Activated T-helper 2 cell treated with anti-CD3 and anti-CD28 coated beads, Interferon-gamma antibody, Interleukin-2, Interleukin-4, amounts not matched to agents 10 μg/mL and 5 μg/mL and 100 μg/mL, durations not matched to agents 14 hours and 24 hours and 36 hours (primary cell): ENCODE measurements at regions not wholly inside any gene's neighbourhood (a gene's known extent, or its start where the extent isn't known, plus 50 kb on each side); places are given as distances from the start of the nearest gene placed in this dataset.

Source experiments
- DNase-seq: peaks from one replicate; pipeline ENCODE4 v3.0.0; 2021; ENCODE audit warnings: low spot score
- H3K27ac Mint-ChIP-seq: one replicate; pipeline ENCODE4 v1.8.0; 2021; ENCODE audit warnings: mixed read lengths
- H3K27me3 Mint-ChIP-seq: one replicate; pipeline ENCODE4 v1.8.0; 2021; ENCODE audit warnings: low read depth, mixed read lengths
- H3K36me3 Mint-ChIP-seq: one replicate; pipeline ENCODE4 v1.8.0; 2021; ENCODE audit warnings: low read depth, mixed read lengths
- H3K4me1 Mint-ChIP-seq: one replicate; pipeline ENCODE4 v1.8.0; 2021; ENCODE audit warnings: low read depth, mixed read lengths
- H3K4me3 Mint-ChIP-seq: one replicate; pipeline ENCODE4 v1.8.0; 2021; ENCODE audit warnings: low read depth, mild to moderate bottlenecking, moderate library complexity, mixed read lengths
- H3K9me3 Mint-ChIP-seq: one replicate; pipeline ENCODE4 v1.8.0; 2021; ENCODE audit warnings: mixed read lengths
- intact Hi-C: fragments of 100-400 bp; cut with micrococcal nuclease; formaldehyde crosslinking; loops from one replicate; pipeline ENCODE4 v1.15.1; 2023

DNA sequence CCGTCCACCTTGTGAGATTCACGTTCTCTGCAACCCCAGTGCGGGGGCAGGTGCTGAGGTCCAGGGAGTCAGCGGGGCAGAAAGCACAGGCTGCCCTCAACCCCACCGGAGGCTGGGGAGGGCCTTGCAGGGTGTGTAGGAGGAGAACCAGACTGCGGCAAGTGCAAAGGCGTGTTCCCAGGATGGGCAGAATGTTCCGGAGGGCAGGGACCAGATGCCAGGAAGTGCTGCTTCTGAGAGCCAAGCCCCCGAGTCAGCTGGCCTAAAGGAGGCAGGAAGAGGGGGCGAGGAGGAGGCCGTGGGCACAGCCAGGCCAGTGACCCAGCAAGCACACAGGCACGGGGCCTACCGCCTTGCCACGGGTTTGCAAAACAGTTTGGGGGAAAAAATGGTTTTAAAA, 193.8 kb upstream of the AJAP1 start:
- Mint-ChIP-seq H3K36me3 (no peaks in the 10 kb centered on the region), H3K27me3 (no peaks in the 10 kb centered on the region), H3K4me3 (no peak overlapping the region), H3K4me1 (no peaks in the 10 kb centered on the region), H3K9me3 (no peaks in the 10 kb centered on the region), H3K27ac (no peak overlapping the region)
- no peak for DNase-seq
- intact Hi-C loops: no loop called here

DNA sequence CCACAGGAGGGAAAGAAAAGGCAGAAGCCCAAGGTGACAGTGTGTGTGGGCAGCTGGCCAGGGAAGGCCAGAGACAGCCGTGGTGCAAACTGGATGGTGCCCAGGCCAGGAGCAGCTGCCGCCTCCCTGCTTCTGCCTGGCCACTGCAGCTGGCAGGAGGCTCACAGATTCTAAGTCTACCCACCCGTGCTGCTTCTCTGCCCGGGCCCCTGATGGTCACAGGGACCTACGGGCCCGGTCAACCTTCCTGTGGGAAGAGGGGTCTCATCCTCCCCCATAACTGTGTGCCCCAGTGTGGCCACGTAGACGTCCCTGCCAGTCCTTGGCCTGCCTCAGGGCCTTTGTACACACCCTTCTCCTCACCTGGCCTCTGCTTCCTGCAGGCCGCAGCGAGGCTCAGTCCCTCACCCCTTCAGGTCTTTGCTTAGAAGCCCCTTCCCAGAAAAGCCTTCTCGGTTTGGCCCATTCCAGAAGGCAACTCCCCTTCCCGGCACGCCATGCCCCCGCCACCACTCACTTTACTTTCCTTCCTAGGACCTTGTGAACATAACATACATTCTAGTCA, 192.6 kb upstream of the AJAP1 start:
- intact Hi-C loops: no loop called here
- no peak for DNase-seq
- H3K36me3 Mint-ChIP-seq: no peaks in the 10 kb centered on the region
- H3K9me3 Mint-ChIP-seq: no peaks in the 10 kb centered on the region
- H3K4me1 Mint-ChIP-seq: no peaks in the 10 kb centered on the region
- no peak overlapping the region for H3K4me3 Mint-ChIP-seq
- no peak overlapping the region for H3K27ac Mint-ChIP-seq
- no peaks in the 10 kb centered on the region for H3K27me3 Mint-ChIP-seq

DNA sequence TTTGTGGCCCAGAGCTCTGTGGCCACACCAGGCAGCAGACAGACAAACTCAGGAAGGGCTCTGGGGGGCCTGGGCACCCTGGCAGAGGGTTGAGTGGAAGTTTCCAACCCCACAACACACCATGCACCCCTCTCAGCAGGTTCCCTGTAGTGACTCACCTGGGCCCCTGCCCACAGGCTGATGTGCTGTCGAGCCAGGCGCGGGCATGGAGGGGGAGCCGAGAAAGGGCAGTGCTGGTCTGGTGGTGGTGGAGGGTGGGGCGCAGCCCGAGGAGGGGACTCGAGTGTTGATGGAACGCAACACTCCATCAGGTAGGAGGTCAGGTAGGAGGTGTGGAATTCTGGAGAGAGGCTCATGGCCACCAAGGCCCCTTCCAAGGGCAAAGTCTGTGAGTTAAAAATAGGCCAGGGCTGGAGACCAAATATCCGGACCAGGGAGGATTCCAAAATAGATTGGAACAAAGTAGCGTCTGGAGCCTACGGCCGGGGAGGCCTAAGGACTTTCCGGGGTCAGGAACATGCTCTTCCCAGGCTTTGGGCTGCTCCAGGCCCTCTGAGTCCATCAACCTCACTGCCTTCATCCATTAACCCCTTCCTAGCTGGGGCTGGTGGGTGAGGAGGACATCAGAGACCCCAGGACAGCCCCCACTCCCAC, 191.5 kb upstream of the AJAP1 start:
- Mint-ChIP-seq H3K4me1 (no peaks in the 10 kb centered on the region), H3K9me3 (no peaks in the 10 kb centered on the region), H3K27ac (no peak overlapping the region), H3K27me3 (no peaks in the 10 kb centered on the region), H3K36me3 (no peaks in the 10 kb centered on the region), H3K4me3 (no peak overlapping the region)
- intact Hi-C loops: no loop called here
- DNase-seq: no peak

DNA sequence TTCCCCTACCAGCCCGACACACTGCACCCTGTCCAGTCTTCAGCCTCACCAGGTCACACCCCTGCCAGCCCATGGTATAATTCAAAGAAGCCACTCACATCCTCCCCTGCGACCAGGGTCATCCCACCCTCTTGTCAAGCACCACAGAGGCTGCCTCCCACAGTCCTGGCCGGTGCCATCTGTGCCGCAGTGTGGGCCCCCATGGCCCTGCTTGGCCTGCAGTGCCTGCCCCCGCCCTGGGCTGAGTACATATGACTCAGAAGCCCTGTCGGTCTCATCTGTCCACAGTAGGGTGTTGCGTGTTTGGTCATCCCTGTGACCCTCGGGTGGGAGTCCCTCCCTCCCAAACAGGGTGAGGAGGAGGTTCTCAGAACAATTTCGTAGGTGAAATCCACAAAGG, 190.8 kb upstream of the AJAP1 start:
- no peak overlapping the region for H3K27ac Mint-ChIP-seq
- H3K36me3 Mint-ChIP-seq: no peaks in the 10 kb centered on the region
- H3K4me3 Mint-ChIP-seq: no peak overlapping the region
- intact Hi-C loops: no loop called here
- H3K27me3 Mint-ChIP-seq: no peaks in the 10 kb centered on the region
- H3K4me1 Mint-ChIP-seq: no peaks in the 10 kb centered on the region
- no peaks in the 10 kb centered on the region for H3K9me3 Mint-ChIP-seq
- no peak for DNase-seq

DNA sequence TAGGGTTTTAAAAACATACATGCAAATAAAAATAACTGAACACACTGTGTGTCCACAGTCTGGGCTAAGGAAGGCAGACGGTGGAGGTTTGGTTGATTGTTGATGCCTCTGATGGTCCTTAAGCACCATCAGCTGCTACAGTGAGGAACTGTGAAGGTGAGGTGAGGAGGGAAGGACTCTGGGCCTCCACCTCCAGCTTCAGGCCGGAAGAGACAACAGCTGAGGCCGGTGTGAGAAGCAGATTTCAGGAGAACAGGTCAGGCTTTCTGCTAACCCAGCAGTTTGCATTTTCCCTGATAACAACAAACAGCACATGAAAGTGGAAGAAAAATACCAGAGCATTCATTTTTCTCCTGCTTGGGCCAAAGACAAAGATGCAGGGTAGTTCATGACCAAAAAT, 189.9 kb upstream of the AJAP1 start:
- intact Hi-C loops: no loop called here

DNA sequence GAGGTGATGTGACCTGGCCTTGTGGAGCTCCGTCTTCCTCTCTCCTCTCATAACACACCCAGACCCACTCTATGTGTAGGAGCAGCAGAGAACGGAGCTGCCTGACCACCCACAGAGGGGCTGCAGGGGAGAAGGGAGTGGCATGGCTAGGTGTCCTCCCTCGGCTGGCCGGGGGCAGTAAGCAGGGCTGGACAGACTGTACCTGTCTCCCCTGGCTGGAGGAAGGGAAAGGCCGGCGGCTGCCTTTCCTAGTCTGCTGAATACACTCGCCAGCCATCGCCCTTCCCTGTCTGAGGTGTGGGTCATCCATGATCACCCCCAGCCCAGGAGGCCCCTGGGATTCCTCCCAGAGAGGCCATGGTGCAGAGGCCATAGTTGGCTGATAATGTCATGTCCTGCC, 187.2 kb upstream of the AJAP1 start:
- no peaks in the 10 kb centered on the region for H3K27me3 Mint-ChIP-seq
- no peak overlapping the region for H3K27ac Mint-ChIP-seq
- no peaks in the 10 kb centered on the region for H3K9me3 Mint-ChIP-seq
- DNase-seq: no peak
- no peaks in the 10 kb centered on the region for H3K4me1 Mint-ChIP-seq
- intact Hi-C loops: no loop called here
- no peaks in the 10 kb centered on the region for H3K36me3 Mint-ChIP-seq
- H3K4me3 Mint-ChIP-seq: no peak overlapping the region

More for the DNA sequence above, 189.9 kb upstream of the AJAP1 start:
- H3K4me3 Mint-ChIP-seq: no peak overlapping the region
- H3K27me3 Mint-ChIP-seq: no peaks in the 10 kb centered on the region
- no peak for DNase-seq
- H3K36me3 Mint-ChIP-seq: no peaks in the 10 kb centered on the region
- H3K27ac Mint-ChIP-seq: no peak overlapping the region
- H3K4me1 Mint-ChIP-seq: no peaks in the 10 kb centered on the region
- no peaks in the 10 kb centered on the region for H3K9me3 Mint-ChIP-seq

DNA sequence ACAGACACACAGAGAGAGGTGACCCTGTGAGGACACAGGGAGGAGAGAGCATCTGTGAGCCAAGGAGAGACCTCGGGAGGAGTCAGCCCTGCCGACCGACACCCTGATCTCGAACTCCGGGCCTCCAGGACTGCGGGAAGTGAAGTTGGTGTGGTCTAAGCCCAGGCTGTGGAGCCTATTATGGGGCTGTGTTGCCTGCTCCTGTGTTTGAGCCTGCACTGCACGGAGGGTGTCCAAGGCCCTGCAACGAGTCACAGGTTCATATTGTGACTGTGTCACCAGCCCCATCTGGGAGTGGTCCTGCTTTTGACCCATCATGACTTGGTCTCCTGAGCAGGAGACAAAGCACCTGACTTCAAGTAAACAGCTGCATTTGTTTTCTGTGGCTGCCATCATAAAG, 186.0 kb upstream of the AJAP1 start:
- intact Hi-C loops: no loop called here
- no peaks in the 10 kb centered on the region for H3K9me3 Mint-ChIP-seq
- no peak overlapping the region for H3K4me3 Mint-ChIP-seq
- H3K27me3 Mint-ChIP-seq: no peaks in the 10 kb centered on the region
- H3K27ac Mint-ChIP-seq: no peak overlapping the region
- no peaks in the 10 kb centered on the region for H3K4me1 Mint-ChIP-seq
- DNase-seq: no peak
- H3K36me3 Mint-ChIP-seq: no peaks in the 10 kb centered on the region

DNA sequence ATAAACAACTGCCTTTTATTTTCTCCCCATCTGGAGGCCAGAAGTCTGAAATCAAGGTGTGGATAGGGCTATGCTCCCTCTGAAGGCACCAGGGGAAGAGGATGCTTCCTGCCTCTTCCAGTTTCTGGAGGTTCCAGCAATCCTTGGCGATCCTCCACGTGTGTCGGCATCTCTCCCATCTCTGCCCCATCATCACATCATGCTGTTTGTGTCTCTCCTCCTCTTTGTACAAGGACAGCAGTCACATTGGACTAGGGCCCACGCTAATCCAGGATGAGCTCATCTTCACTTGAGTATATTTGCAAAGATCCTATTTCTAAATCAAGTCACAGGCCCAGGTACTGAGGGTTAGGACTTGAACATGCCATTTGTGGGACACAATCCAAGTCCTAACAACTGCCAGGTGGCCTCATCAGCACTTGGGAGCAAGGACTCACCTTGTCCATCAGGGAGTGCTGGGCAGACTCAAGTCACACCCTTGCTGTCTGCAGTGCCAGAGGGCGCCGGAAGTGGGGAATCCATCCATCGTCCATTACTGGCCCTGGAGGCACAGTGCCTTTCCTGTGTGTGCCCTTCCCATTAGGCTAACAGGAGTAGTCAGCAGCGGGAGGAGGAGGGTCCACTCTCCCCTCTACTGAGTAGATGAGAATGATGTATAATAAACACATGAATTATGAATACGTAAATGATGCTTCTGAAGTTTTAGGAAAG, 185.4 kb upstream of the AJAP1 start:
- no peak overlapping the region for H3K4me3 Mint-ChIP-seq
- no peaks in the 10 kb centered on the region for H3K36me3 Mint-ChIP-seq
- no peak overlapping the region for H3K27ac Mint-ChIP-seq
- H3K4me1 Mint-ChIP-seq: no peaks in the 10 kb centered on the region
- no peaks in the 10 kb centered on the region for H3K27me3 Mint-ChIP-seq
- no peaks in the 10 kb centered on the region for H3K9me3 Mint-ChIP-seq
- no peak for DNase-seq
- intact Hi-C loops: no loop called here

DNA sequence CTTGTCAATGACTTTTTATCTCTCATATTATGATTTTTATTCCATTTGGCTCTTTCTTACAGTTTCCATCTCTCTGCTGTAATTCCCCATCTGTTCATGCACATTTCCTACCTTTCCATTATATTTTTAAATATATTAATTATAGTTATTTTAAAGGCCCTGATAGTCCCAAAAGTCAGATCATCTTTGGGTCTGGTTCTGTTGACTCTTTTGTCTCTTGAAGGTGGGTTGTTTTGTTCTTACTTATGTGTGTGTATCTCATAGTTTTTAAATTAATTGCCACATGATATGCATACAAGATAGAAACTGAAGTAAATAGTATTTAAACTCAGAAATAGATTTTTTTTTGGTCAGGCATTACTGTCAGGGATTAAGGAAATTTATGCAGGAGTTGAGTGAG, 178.0 kb upstream of the AJAP1 start:
- H3K36me3 Mint-ChIP-seq: no peaks in the 10 kb centered on the region
- no peaks in the 10 kb centered on the region for H3K27me3 Mint-ChIP-seq
- H3K9me3 Mint-ChIP-seq: peaks cover 22% of the 10 kb centered on the region
- no peak overlapping the region for H3K27ac Mint-ChIP-seq
- no peaks in the 10 kb centered on the region for H3K4me1 Mint-ChIP-seq
- no peak overlapping the region for H3K4me3 Mint-ChIP-seq
- intact Hi-C loops: no loop called here
- DNase-seq: no peak

DNA sequence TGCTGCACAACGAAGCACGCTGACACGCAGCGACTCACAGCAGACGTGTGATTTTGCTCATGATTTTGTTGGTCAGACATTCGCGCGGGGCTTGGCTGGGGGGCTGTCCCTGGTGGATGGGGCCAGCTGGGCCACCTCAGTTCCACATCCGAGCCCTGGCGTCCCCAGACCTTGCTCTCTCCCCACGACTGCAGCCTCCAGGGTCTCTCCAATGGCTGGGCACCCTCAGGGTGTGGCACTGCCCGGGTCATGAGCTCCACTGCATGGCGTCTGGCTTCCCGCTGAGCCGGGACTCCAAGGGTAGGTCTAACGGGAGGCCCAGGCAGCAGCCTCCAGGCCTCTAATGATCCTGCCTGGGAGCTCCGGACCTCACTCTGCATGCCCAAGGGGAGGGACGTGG, 173.0 kb upstream of the AJAP1 start:
- no peaks in the 10 kb centered on the region for H3K27me3 Mint-ChIP-seq
- H3K9me3 Mint-ChIP-seq: peaks cover 10% of the 10 kb centered on the region
- intact Hi-C loops: no loop called here
- H3K36me3 Mint-ChIP-seq: no peaks in the 10 kb centered on the region
- no peak overlapping the region for H3K27ac Mint-ChIP-seq
- DNase-seq: no peak
- H3K4me1 Mint-ChIP-seq: no peaks in the 10 kb centered on the region
- no peak overlapping the region for H3K4me3 Mint-ChIP-seq

DNA sequence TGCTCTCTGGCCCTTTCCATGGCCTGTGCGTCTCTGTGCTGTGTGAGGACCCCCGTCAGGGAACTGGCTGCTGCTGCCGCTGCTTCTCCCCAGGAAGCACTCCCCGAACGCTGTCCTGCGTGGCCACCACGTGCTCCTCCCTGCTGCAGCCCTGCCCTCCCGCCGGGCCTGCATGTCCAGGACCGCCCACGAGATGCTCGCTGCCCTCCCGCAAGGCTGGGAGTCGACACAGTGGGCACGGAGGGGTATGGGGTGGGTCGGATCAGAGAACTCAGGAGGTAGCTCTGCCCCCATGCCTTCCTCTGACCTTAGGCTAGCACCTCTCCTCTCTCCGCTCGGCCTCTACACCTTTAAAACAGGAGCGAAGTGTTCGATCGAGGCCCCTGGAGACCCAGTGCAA, 171.9 kb upstream of the AJAP1 start:
- Mint-ChIP-seq H3K27me3 (no peaks in the 10 kb centered on the region), H3K4me1 (no peaks in the 10 kb centered on the region)

DNA sequence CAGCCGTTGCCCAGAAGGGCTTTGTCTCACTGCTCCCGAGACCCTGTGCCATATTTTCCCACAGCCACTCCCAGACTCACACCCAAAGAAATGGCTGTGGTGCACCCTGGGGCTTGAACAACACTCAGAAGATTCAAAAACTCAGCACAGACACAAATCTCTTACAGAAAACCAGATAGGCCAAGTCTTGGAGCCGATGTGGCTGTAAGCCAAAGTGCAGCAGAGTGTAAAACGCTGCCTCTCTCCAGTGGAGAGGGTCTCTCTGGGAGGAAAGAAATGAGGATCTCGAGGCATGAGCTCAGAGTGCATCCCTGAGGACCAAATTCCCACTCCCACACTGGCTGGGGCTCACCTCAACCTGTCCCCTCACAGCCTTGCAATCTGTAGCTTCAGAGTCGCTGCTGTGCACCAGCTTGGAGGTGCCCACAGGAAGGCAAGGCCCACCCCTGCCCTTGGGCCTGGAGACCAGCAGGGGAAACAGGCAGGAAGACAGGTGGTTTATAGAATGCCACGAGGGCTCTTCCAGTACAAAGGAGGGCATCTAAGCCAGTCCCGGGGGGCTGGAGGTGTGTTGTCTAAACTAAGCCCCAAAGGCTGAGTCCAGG, 171.3 kb upstream of the AJAP1 start:
- H3K27me3 Mint-ChIP-seq: no peaks in the 10 kb centered on the region
- H3K4me1 Mint-ChIP-seq: no peaks in the 10 kb centered on the region
- intact Hi-C loops: no loop called here
- H3K36me3 Mint-ChIP-seq: no peaks in the 10 kb centered on the region
- DNase-seq: no peak
- H3K9me3 Mint-ChIP-seq: no peaks in the 10 kb centered on the region
- H3K4me3 Mint-ChIP-seq: no peak overlapping the region
- no peak overlapping the region for H3K27ac Mint-ChIP-seq

More for the DNA sequence above, 171.9 kb upstream of the AJAP1 start:
- no peaks in the 10 kb centered on the region for H3K36me3 Mint-ChIP-seq
- no peak overlapping the region for H3K27ac Mint-ChIP-seq
- peaks cover 3% of the 10 kb centered on the region for H3K9me3 Mint-ChIP-seq
- no peak for DNase-seq
- H3K4me3 Mint-ChIP-seq: no peak overlapping the region
- intact Hi-C loops: no loop called here

DNA sequence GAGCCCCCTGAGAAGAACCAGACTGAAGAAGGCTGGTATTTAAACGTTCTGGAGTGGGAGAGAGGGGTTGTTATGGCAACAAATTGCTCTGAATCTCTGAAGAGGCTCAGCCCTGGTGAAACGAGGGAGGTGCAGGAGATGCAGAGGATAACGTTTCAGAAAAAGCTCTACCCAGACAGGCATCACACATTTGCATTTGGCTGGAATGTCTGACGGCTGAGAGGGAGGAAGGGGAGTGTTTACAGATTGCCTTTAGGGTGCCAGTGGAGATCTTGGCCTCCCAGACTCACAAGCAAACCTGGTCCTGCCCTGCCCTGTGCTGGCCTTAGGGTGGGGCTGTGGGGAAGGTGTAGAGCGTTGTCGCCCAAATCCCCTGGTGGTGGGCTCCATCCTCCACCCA, 169.0 kb upstream of the AJAP1 start:
- Mint-ChIP-seq H3K27ac (no peak overlapping the region), H3K4me3 (no peak overlapping the region), H3K9me3 (no peaks in the 10 kb centered on the region), H3K36me3 (no peaks in the 10 kb centered on the region), H3K4me1 (no peaks in the 10 kb centered on the region), H3K27me3 (no peaks in the 10 kb centered on the region)
- intact Hi-C loops: no loop called here
- DNase-seq: no peak
